Body of pancreas (tissue), 4 donors: ENCODE measurements at regions not wholly inside any gene's neighbourhood (a gene's known extent, or its start where the extent isn't known, plus 50 kb on each side); places are given as distances from the start of the nearest gene placed in this dataset.

Experiments
- ATAC-seq: fragments of 150-250 bp; one replicate; pipeline ENCODE4 v1.9.1; 2016
- DNase-seq, 4 donors: peaks; one replicate each; pipeline ENCODE4 v3.0.0-alpha.2; 2019
- H3K27ac ChIP-seq, 4 donors: fragments of 200-600 bp; sonication (generic); 1 replicate in 3 of 4; 2 replicates in 1 of 4; pipeline versions ENCODE4 v1.5.1 to v1.6.1; 2016 to 2019; ENCODE audit warnings: mild to moderate bottlenecking in 1 of 4, mixed read lengths in 1 of 4, moderate library complexity in 1 of 4
- H3K27me3 ChIP-seq, 2 donors: fragments of 200-600 bp; sonication (generic); one replicate each; pipeline ENCODE4 v1.6.0; 2016; ENCODE audit warnings: mild to moderate bottlenecking in 1 of 2
- H3K36me3 ChIP-seq, 2 donors: fragments of 200-600 bp; sonication (generic); replicated peaks in 1 of 2; 2 replicates each; pipeline ENCODE4 v1.5.1; 2016; ENCODE audit warnings: low read depth in 2 of 2; ENCODE audit not compliant: insufficient read depth in 1 of 2
- H3K4me1 ChIP-seq: fragments of 200-600 bp; sonication (generic); one replicate; pipeline ENCODE4 v1.6.0; 2016
- H3K4me3 ChIP-seq, 2 donors: fragments of 200-600 bp; sonication (generic); 1 replicate in 1 of 2; 2 replicates in 1 of 2; pipeline ENCODE4 v1.5.1; 2016 to 2019
- H3K9me3 ChIP-seq, 3 donors: fragments of 200-600 bp; sonication (generic); 1 replicate in 2 of 3; 2 replicates in 1 of 3; pipeline ENCODE4 v1.5.1; 2016
- CTCF ChIP-seq, 7 experiments: fragments of 450-650 bp in 4 of 7; fragments of 200-600 bp in 3 of 7; sonication (generic) in 3 of 7; IDR thresholded peaks; one replicate each; pipeline ENCODE4 v1.5.1; 2016 to 2019; ENCODE audit warnings: antibody characterized with exemption in 7 of 7
- POLR2A ChIP-seq, 3 donors: fragments of 450-650 bp; IDR thresholded peaks; one replicate each; pipeline ENCODE4 v1.6.1; 2016; ENCODE audit warnings: antibody characterized with exemption in 3 of 3, mild to moderate bottlenecking in 2 of 3
- WGBS, 2 donors: methylation state at CpG; one replicate each; pipeline ENCODE4 v1.1.5; 2017; 5-methylcytosine and 5-hydroxymethylcytosine counted together
- intact Hi-C: fragments of 100-400 bp; cut with DNase I; formaldehyde crosslinking; loops from one replicate; pipeline ENCODE4 v1.15.1; 2023

GRCh38 chr10:108241166-108241565, 1076.7 kb upstream of the SORCS1 start:
- DNase-seq (no peak), ATAC-seq (no peak)
- 46 to 61% methylated on average over 1 of the region's 1 CpG for WGBS, 2 donors
- intact Hi-C loops, result no loop called here
- Histone ChIP-seq H3K4me1 (no peaks in the 10 kb centered on the region), H3K27ac (no peak overlapping the region), H3K36me3 (no peaks in the 10 kb centered on the region), H3K4me3 (no peak overlapping the region), H3K27me3 (no peaks in the 10 kb centered on the region), H3K9me3 (peaks cover 0 to 8% (median 0%) of the 10 kb centered on the region in 3 donors)
- TF ChIP-seq CTCF (IDR thresholded peaks at IDR 0.05) (no peak), POLR2A (IDR thresholded peaks at IDR 0.05) (no peak)

DNA sequence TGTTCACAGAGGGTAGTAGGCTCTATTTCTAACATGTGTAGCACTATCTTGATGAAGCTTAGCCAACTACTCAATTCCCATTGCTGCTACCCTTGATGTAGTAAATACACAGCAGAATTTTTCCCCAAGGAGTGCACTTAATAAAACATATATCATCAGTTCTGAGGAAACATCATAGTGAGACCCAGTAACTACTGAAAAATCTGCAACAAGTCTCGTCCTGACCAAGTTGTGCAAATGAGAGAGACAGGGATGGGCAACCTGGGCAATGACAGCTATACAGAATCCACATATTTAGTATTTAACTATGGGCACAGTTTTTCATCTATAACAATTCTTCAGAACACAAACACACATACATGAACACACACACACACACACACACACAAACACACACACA, 1073.8 kb upstream of the SORCS1 start:
- TF ChIP-seq POLR2A (IDR thresholded peaks at IDR 0.05), result no peak
- TF ChIP-seq CTCF (IDR thresholded peaks at IDR 0.05), result no peak
- Histone ChIP-seq H3K4me1 (peaks cover 5% of the 10 kb centered on the region), H3K27ac (no peak overlapping the region), H3K4me3 (no peak overlapping the region), H3K36me3 (no peaks in the 10 kb centered on the region), H3K9me3 (no peaks in the 10 kb centered on the region), H3K27me3 (no peaks in the 10 kb centered on the region)
- DNase-seq, result no peak
- WGBS, 2 donors, result 11 to 44% methylated on average over 1 of the region's 1 CpG
- ATAC-seq, result no peak
- intact Hi-C loops, result no loop called here

DNA sequence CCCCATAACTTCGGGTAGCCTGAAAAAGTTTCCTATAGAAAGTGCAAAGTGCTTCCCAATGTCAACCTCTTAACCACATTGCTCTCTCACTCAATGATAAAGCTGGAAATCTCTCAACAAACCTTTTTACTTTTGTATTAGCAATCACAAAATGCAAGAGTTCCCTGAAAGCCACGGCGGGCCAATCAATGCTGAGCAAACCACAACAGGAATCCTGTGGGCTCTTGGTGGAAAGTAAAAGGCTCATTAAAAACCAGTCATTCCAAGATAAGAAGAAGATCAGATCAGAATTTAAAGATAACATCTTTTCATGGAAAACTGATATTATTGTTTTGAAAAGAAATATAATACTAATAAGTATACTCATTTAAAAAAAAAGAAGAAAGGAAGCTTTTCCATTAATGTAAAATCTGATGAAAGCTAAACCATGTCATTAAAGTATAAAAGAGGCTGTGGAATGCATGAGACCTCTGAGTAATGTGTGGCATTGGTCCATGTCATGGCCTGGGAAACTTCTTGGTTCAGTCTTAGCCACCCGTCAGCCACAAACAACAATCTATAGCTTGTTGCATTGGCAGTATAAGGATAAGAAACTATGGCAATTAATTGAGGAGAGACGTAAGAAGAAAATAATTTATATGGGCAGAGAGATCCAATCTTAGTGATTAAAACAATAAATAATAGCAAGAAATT, 1066.1 kb upstream of the SORCS1 start:
- Histone ChIP-seq H3K4me1 (peaks cover 5% of the 10 kb centered on the region), H3K27me3 (no peaks in the 10 kb centered on the region), H3K4me3 (no peak overlapping the region), H3K9me3 (no peaks in the 10 kb centered on the region), H3K36me3 (no peaks in the 10 kb centered on the region), H3K27ac (no peak overlapping the region)
- no peak for TF ChIP-seq CTCF (IDR thresholded peaks at IDR 0.05)
- TF ChIP-seq POLR2A (IDR thresholded peaks at IDR 0.05), result no peak
- intact Hi-C loops, result no loop called here
- WGBS, 2 donors, result 48 to 54% methylated on average over 5 of the region's 5 CpGs
- no peak for DNase-seq
- ATAC-seq, result no peak

DNA sequence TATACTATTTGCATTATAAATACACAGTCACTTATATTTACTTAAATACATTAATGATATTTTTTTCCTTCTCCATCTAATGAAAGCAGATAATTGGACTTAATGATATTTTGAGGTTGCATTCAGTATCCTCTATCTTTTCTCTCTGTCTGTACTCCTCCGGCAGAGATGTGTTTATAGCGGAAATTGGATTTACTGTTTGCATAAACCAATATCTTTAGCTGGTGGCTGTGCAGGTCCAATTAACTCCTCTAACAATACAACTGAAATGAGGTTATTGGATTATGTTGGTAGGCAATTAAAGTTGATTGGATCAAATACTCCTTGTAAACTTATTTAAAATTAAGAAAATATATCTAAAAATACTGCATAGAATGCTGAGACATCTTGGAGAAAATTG, 1044.2 kb upstream of the SORCS1 start:
- TF ChIP-seq POLR2A (IDR thresholded peaks at IDR 0.05) (no peak), CTCF (IDR thresholded peaks at IDR 0.05) (no peak)
- intact Hi-C loops, result no loop called here
- 85 to 88% methylated on average over 2 of the region's 2 CpGs for WGBS, 2 donors

GRCh38 chr10:108208038-108208437, 1043.5 kb upstream of the SORCS1 start:
- DNase-seq, result no peak
- Histone ChIP-seq H3K27me3 (no peaks in the 10 kb centered on the region), H3K4me1 (no peaks in the 10 kb centered on the region), H3K4me3 (no peak overlapping the region), H3K27ac (no peak overlapping the region), H3K9me3 (no peaks in the 10 kb centered on the region), H3K36me3 (no peaks in the 10 kb centered on the region)
- ATAC-seq, result no peak
- TF ChIP-seq CTCF (IDR thresholded peaks at IDR 0.05) (no peak), POLR2A (IDR thresholded peaks at IDR 0.05) (no peak)
- intact Hi-C loops, result no loop called here
- 57 to 60% methylated on average over 3 of the region's 3 CpGs for WGBS, 2 donors

More for the DNA sequence above, 1044.2 kb upstream of the SORCS1 start:
- DNase-seq, result no peak
- H3K27ac ChIP-seq, result no peak overlapping the region
- H3K36me3 ChIP-seq, result no peaks in the 10 kb centered on the region
- no peaks in the 10 kb centered on the region for H3K27me3 ChIP-seq
- no peaks in the 10 kb centered on the region for H3K4me1 ChIP-seq
- no peaks in the 10 kb centered on the region for H3K9me3 ChIP-seq
- no peak overlapping the region for H3K4me3 ChIP-seq
- ATAC-seq, result no peak
